Transverse colon (tissue), 4 donors: ENCODE measurements at regions not wholly inside any gene's neighbourhood (a gene's known extent, or its start where the extent isn't known, plus 50 kb on each side); places are given as distances from the start of the nearest gene placed in this dataset.

ENCODE experiments used
- DNase-seq: peaks from one replicate; pipeline ENCODE4 v3.0.0-alpha.2; 2019
- H3K27ac ChIP-seq, 4 donors: fragments of 200-600 bp; sonication (generic); 2 replicates each; pipeline ENCODE4 v1.5.1; 2016 to 2018; ENCODE audit warnings: inconsistent platforms in 4 of 4
- H3K27me3 ChIP-seq: fragments of 200-600 bp; sonication (generic); 2 replicates; pipeline ENCODE4 v1.5.1; 2017; ENCODE audit warnings: inconsistent platforms
- H3K36me3 ChIP-seq, 4 donors: fragments of 200-600 bp; sonication (generic); 2 replicates each; pipeline ENCODE4 v1.5.1; 2017 to 2019; ENCODE audit warnings: inconsistent platforms in 4 of 4
- H3K4me1 ChIP-seq, 4 donors: fragments of 200-600 bp; sonication (generic); 2 replicates each; pipeline ENCODE4 v1.5.1; 2017 to 2020; ENCODE audit warnings: inconsistent platforms in 4 of 4
- H3K4me3 ChIP-seq, 4 donors: fragments of 200-600 bp; sonication (generic); 1 replicate in 1 of 4; 2 replicates in 3 of 4; pipeline versions ENCODE4 v1.5.1 to v1.6.1; 2017 to 2019; ENCODE audit warnings: inconsistent platforms in 4 of 4
- H3K9me3 ChIP-seq, 2 donors: fragments of 200-600 bp; sonication (generic); 2 replicates each; pipeline ENCODE4 v1.5.1; 2017 to 2019; ENCODE audit warnings: inconsistent platforms in 2 of 2
- CTCF ChIP-seq, 5 experiments: fragments of 200-600 bp in 3 of 5; fragments of 450-650 bp in 2 of 5; sonication (generic) in 3 of 5; IDR thresholded peaks; 1 replicate in 2 of 5; 2 replicates in 3 of 5; pipeline ENCODE4 v1.5.1; 2016 to 2017; ENCODE audit warnings: antibody characterized with exemption in 5 of 5, inconsistent platforms in 3 of 5, mild to moderate bottlenecking in 2 of 5, moderate library complexity in 1 of 5
- EP300 ChIP-seq: sonication (generic); formaldehyde crosslinking; IDR thresholded peaks from one replicate; pipeline ENCODE4 v1.6.1; 2017; ENCODE audit warnings: antibody characterized with exemption, low read depth
- POLR2A ChIP-seq: fragments of 450-650 bp; IDR thresholded peaks from one replicate; pipeline ENCODE4 v1.6.1; 2016; ENCODE audit warnings: antibody characterized with exemption, mild to moderate bottlenecking, moderate library complexity
- POLR2AphosphoS5 ChIP-seq, 3 donors: sonication (generic); formaldehyde crosslinking; IDR thresholded peaks; one replicate each; pipeline ENCODE4 v1.6.1; 2016; ENCODE audit warnings: antibody characterized with exemption in 3 of 3
- WGBS, 2 donors: methylation state at CpG; one replicate each; pipeline ENCODE4 v1.1.5; 2018; ENCODE audit warnings: low coverage in 1 of 2; 5-methylcytosine and 5-hydroxymethylcytosine counted together
- in situ Hi-C, 4 donors: fragments of 200-750 bp; cut with MboI; loops; one replicate each; pipeline versions ENCODE4 v1.15.0 to v1.15.1; 2017; ENCODE audit warnings: low sequenced_read_pairs in 3 of 4, low pct_ligation_motif_present in 1 of 4, low pct_unique_long_range_greater_than_20kb in 1 of 4
- intact Hi-C: fragments of 100-400 bp; cut with DNase I; formaldehyde crosslinking; loops from one replicate; pipeline ENCODE4 v1.15.1; 2023; ENCODE audit warnings: low total_unique reads

DNA sequence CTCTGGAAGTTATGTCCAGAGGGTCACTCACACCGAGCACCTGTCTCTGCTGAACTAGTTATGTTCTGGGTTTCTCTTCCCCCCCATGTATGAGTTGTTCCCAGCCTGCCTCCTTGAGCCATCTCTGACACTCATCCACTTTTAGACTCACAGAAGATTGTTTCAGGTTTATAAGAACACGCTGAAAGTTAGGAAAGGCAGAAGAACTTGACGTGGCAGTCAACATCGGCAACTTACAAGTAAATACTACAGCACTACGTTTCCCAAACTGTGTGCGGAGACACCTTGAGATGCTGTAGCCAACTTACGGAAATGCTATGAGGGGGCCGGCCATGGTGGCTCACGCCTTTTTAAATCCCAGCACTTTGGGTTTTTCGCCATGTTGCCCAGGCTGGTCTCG lies 318.0 kb downstream of the ZNF621 start:
- Histone ChIP-seq H3K27me3 (no peaks in the 10 kb centered on the region), H3K9me3 (no peaks in the 10 kb centered on the region), H3K27ac (no peak overlapping the region), H3K4me3 (no peak overlapping the region), H3K4me1 (no peaks in the 10 kb centered on the region), H3K36me3 (no peaks in the 10 kb centered on the region)
- no peak for TF ChIP-seq EP300
- no peak for TF ChIP-seq POLR2AphosphoS5 (IDR thresholded peaks at IDR 0.05)
- TF ChIP-seq CTCF (IDR thresholded peaks at IDR 0.05): no peak
- TF ChIP-seq POLR2A: no peak
- intact Hi-C loops (no loop called here), in situ Hi-C loops (no loop called here)
- DNase-seq: no peak
- 95% methylated on average over 11 of the region's 11 CpGs; no CpG with 5 or more reads in 1 of the 2 donors for WGBS, 2 donors

GRCh38 chr3:40843208-40843624 lies 318.5 kb downstream of the ZNF621 start:
- no peak for TF ChIP-seq EP300
- no peak for TF ChIP-seq CTCF (IDR thresholded peaks at IDR 0.05)
- TF ChIP-seq POLR2A: no peak
- TF ChIP-seq POLR2AphosphoS5 (IDR thresholded peaks at IDR 0.05): no peak
- in situ Hi-C loops (no loop called here), intact Hi-C loops (no loop called here)
- no peaks in the 10 kb centered on the region for H3K36me3 ChIP-seq
- H3K4me1 ChIP-seq: no peaks in the 10 kb centered on the region
- H3K9me3 ChIP-seq: no peaks in the 10 kb centered on the region
- H3K4me3 ChIP-seq: no peak overlapping the region
- H3K27me3 ChIP-seq: no peaks in the 10 kb centered on the region
- no peak overlapping the region for H3K27ac ChIP-seq
- DNase-seq: no peak
- WGBS, 2 donors: 91 to 93% methylated on average over 2 of the region's 2 CpGs

- WGBS, 2 donors: 78 to 87% methylated on average over 7 of the region's 7 CpGs
- H3K27ac ChIP-seq: no peak overlapping the region
- H3K4me1 ChIP-seq: no peaks in the 10 kb centered on the region
- H3K9me3 ChIP-seq: no peaks in the 10 kb centered on the region
- H3K27me3 ChIP-seq: no peaks in the 10 kb centered on the region
- no peaks in the 10 kb centered on the region for H3K36me3 ChIP-seq
- in situ Hi-C loops: no loop called here
- DNase-seq: no peak
- intact Hi-C loops: no loop called here
- no peak for TF ChIP-seq CTCF (IDR thresholded peaks at IDR 0.05)
- TF ChIP-seq POLR2A: no peak
- TF ChIP-seq POLR2AphosphoS5 (IDR thresholded peaks at IDR 0.05): no peak
- no peak for TF ChIP-seq EP300
- H3K4me3 ChIP-seq: no peak overlapping the region
These were observed 319.2 kb downstream of the ZNF621 start for GRCh38 chr3:40843851-40844548.

DNA sequence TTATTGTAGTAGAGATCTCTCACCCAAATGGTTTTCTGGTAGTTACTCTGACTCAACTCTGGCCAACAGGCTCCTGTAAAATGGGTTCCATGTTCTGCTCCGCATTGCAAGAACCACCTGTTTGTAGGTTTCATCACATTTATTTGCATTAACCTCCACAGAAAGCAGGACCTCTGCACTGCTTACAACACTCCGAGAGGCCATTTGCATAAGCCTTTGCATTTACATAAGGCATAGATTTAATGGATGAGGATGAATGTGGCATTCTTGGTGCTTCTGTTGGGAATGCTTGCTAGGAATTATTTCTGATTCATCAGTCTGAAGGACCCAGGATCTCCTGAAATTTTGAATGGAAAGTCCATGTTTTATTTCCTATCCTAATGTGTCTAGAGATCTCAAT lies 320.1 kb downstream of the ZNF621 start:
- TF ChIP-seq EP300 (no peak), POLR2A (no peak), CTCF (IDR thresholded peaks at IDR 0.05) (no peak), POLR2AphosphoS5 (IDR thresholded peaks at IDR 0.05) (no peak)
- no peaks in the 10 kb centered on the region for H3K4me1 ChIP-seq
- no peak for DNase-seq
- intact Hi-C loops (no loop called here), in situ Hi-C loops (no loop called here)
- H3K36me3 ChIP-seq: no peaks in the 10 kb centered on the region
- H3K9me3 ChIP-seq: no peaks in the 10 kb centered on the region
- H3K4me3 ChIP-seq: no peak overlapping the region
- no peaks in the 10 kb centered on the region for H3K27me3 ChIP-seq
- 80 to 91% methylated on average over 2 of the region's 2 CpGs for WGBS, 2 donors
- H3K27ac ChIP-seq: no peak overlapping the region
